HL-60 (cell line): ENCODE measurements at regions not wholly inside any gene's neighbourhood (a gene's known extent, or its start where the extent isn't known, plus 50 kb on each side); places are given as distances from the start of the nearest gene placed in this dataset.

Experiments used
- DNase-seq, 2 experiments: peaks; one replicate each; pipeline ENCODE4 v3.0.0-alpha.2; 2010 to 2020; ENCODE audit warnings: low read depth in 1 of 2, low spot score in 1 of 2
- H3K27ac ChIP-seq: fragments of 250-450 bp; sonication (Bioruptor Pico); replicated peaks from 2 replicates; pipeline ENCODE4 v1.5.1; 2020; ENCODE audit warnings: mild to moderate bottlenecking, moderate library complexity
- H3K27me3 ChIP-seq: fragments of 250-450 bp; sonication (Bioruptor Pico); 2 replicates; pipeline ENCODE4 v1.5.1; 2021; ENCODE audit warnings: mild to moderate bottlenecking, moderate library complexity; ENCODE audit not compliant: insufficient read depth, poor library complexity, severe bottlenecking
- H3K4me3 ChIP-seq: replicated peaks from 2 replicates; pipeline ENCODE4 v1.5.1; 2011; ENCODE audit warnings: mild to moderate bottlenecking, control low read depth, low read length; ENCODE audit not compliant: insufficient read depth
- CTCF ChIP-seq: IDR thresholded peaks from one replicate; pipeline ENCODE4 v1.5.1; 2011; ENCODE audit warnings: low read length, control low read depth, inconsistent platforms; ENCODE audit not compliant: insufficient read depth
- GABPA ChIP-seq: IDR thresholded peaks from 2 replicates; pipeline ENCODE4 v1.6.1; 2012; ENCODE audit warnings: low read depth
- POLR2AphosphoS5 ChIP-seq: IDR thresholded peaks from 2 replicates; pipeline ENCODE4 v1.6.1; 2012; ENCODE audit warnings: low read depth
- REST ChIP-seq: IDR thresholded peaks from 2 replicates; pipeline ENCODE4 v1.6.1; 2012; ENCODE audit warnings: low read depth; ENCODE audit not compliant: insufficient replicate concordance
- SPI1 ChIP-seq: IDR thresholded peaks from 2 replicates; pipeline ENCODE4 v1.6.1; 2012; ENCODE audit warnings: low read depth, mild to moderate bottlenecking, borderline replicate concordance

GRCh38 chr2:21561965-21562364 is 438.2 kb downstream of the TDRD15 start:
- no peak for TF ChIP-seq SPI1
- TF ChIP-seq CTCF: no peak
- no peak for TF ChIP-seq REST
- no peak for TF ChIP-seq GABPA
- no peak for TF ChIP-seq POLR2AphosphoS5
- DNase-seq: no peak
- no peaks in the 10 kb centered on the region for H3K27me3 ChIP-seq
- H3K4me3 ChIP-seq: no peak overlapping the region
- H3K27ac ChIP-seq: no peak overlapping the region

GRCh38 chr2:21567395-21567794 is 443.6 kb downstream of the TDRD15 start:
- no peak for DNase-seq
- TF ChIP-seq SPI1: no peak
- no peak for TF ChIP-seq GABPA
- no peak for TF ChIP-seq REST
- no peak for TF ChIP-seq CTCF
- TF ChIP-seq POLR2AphosphoS5: no peak
- Histone ChIP-seq H3K4me3 (no peak overlapping the region), H3K27me3 (no peaks in the 10 kb centered on the region), H3K27ac (no peak overlapping the region)

DNA sequence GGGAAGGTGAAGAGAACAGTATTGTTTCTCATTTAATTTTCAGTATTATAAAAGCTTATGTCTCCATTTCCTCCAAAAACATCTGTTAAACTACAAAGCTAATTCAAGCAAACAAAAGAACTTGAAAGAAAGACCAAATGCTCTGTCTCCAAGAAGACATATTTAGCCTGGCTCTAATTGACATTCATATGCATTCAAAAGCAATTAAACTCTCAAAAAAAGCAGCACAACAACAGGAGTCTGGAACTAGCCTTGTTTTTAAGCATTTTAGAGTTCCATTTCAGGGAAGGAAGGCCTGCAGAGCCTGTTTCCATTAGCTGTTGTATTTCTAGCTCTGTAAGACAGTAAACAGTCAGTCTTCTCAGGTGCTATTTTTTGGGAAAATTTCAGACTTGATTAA is 447.9 kb downstream of the TDRD15 start:
- DNase-seq: no peak
- Histone ChIP-seq H3K27ac (no peak overlapping the region), H3K27me3 (no peaks in the 10 kb centered on the region), H3K4me3 (no peak overlapping the region)
- no peak for TF ChIP-seq GABPA
- TF ChIP-seq SPI1: no peak

- H3K4me3 ChIP-seq: no peak overlapping the region
- H3K27me3 ChIP-seq: no peaks in the 10 kb centered on the region
- TF ChIP-seq CTCF (no peak), REST (no peak), GABPA (no peak), POLR2AphosphoS5 (no peak), SPI1 (no peak)
- H3K27ac ChIP-seq: no peak overlapping the region
- DNase-seq: no peak
Measured at GRCh38 chr2:21580391-21580790, 456.6 kb downstream of the TDRD15 start.
